PC-9 (cell line): ENCODE measurements at regions not wholly inside any gene's neighbourhood (a gene's known extent, or its start where the extent isn't known, plus 50 kb on each side); places are given as distances from the start of the nearest gene placed in this dataset.

Experiments used
- BruUV-seq: library from RNA; stranded (reverse); fragments of 400-500 nt; replicated peaks from 2 replicates; lab custom pipeline; 2021; lab: Mats Ljungman, UMichigan
- CTCF ChIA-PET: fragments of 300-600 bp; sonication (Branson Sonifier 250); formaldehyde crosslinking; loops from one replicate; lab custom pipeline; 2022; ENCODE audit warnings: antibody characterized with exemption; lab: Charles Lee
- POLR2A ChIA-PET: fragments of 300-600 bp; sonication (Branson Sonifier 250); formaldehyde crosslinking; loops from one replicate; lab custom pipeline; 2022; ENCODE audit warnings: antibody characterized with exemption; ENCODE audit not compliant: unreplicated experiment; lab: Charles Lee
- DNase-seq, 2 experiments: peaks; one replicate each; pipeline versions ENCODE4 v3.0.0 to v3.0.0-alpha.2; 2015 to 2022; ENCODE audit warnings: mixed read lengths in 1 of 2
- H2AFZ ChIP-seq: fragments of 200-600 bp; sonication (generic); 2 replicates; pipeline ENCODE4 v1.8.1; 2017; ENCODE audit warnings: antibody characterized with exemption
- H3F3A ChIP-seq: fragments of 200-600 bp; sonication (generic); 2 replicates; pipeline ENCODE4 v1.8.1; 2017; ENCODE audit warnings: antibody characterized with exemption, mild to moderate bottlenecking, low read depth; ENCODE audit not compliant: insufficient read depth
- H3K27ac ChIP-seq: fragments of 200-600 bp; sonication (generic); 2 replicates; pipeline ENCODE4 v1.6.1; 2016; ENCODE audit warnings: mixed run types
- H3K27me3 ChIP-seq: fragments of 200-600 bp; sonication (generic); 2 replicates; pipeline ENCODE4 v1.6.1; 2016; ENCODE audit warnings: low read depth, mixed run types; ENCODE audit not compliant: insufficient read depth
- H3K36me3 ChIP-seq: fragments of 200-600 bp; sonication (generic); 2 replicates; pipeline ENCODE4 v1.6.1; 2016; ENCODE audit warnings: low read depth, mixed run types
- H3K4me1 ChIP-seq: fragments of 200-600 bp; sonication (generic); replicated peaks from 2 replicates; pipeline ENCODE4 v1.6.1; 2016; ENCODE audit warnings: mixed run types; ENCODE audit not compliant: insufficient read depth
- H3K4me2 ChIP-seq: fragments of 200-600 bp; sonication (generic); 2 replicates; pipeline ENCODE4 v1.6.1; 2017; ENCODE audit warnings: mixed run types
- H3K4me3 ChIP-seq: fragments of 200-600 bp; sonication (generic); 2 replicates; pipeline ENCODE4 v1.6.1; 2016; ENCODE audit warnings: mixed run types
- H3K79me2 ChIP-seq: fragments of 200-600 bp; sonication (generic); 2 replicates; pipeline ENCODE4 v1.6.1; 2017; ENCODE audit warnings: low read depth, mixed run types
- H3K9me2 ChIP-seq: fragments of 200-600 bp; sonication (generic); 2 replicates; pipeline ENCODE4 v1.8.1; 2017; ENCODE audit warnings: mild to moderate bottlenecking; ENCODE audit not compliant: insufficient read depth
- H3K9me3 ChIP-seq: fragments of 200-600 bp; sonication (generic); 2 replicates; pipeline ENCODE4 v1.8.1; 2016; ENCODE audit warnings: low read depth; ENCODE audit not compliant: insufficient read depth
- H4K20me1 ChIP-seq: fragments of 200-600 bp; sonication (generic); 2 replicates; pipeline ENCODE4 v1.8.1; 2017; ENCODE audit not compliant: insufficient read depth
- CTCF ChIP-seq: fragments of 200-600 bp; sonication (generic); conservative IDR thresholded peaks from 2 replicates; pipeline ENCODE4 v1.6.1; 2017; ENCODE audit warnings: mixed run types, antibody characterized with exemption, mild to moderate bottlenecking, moderate library complexity
- EZH2 ChIP-seq: fragments of 200-600 bp; sonication (generic); IDR thresholded peaks from 2 replicates; pipeline ENCODE4 v1.8.0; 2017; ENCODE audit warnings: antibody characterized with exemption, low read depth
- intact Hi-C: fragments of 100-400 bp; cut with micrococcal nuclease; formaldehyde crosslinking; loops from one replicate; pipeline ENCODE4 v1.10.0; 2022; ENCODE audit not compliant: unreplicated experiment

GRCh38 chr6:71675386-71675785, 211.0 kb upstream of the RIMS1 start:
- Histone ChIP-seq H3K4me1 (no peaks in the 10 kb centered on the region), H3K27me3 (no peaks in the 10 kb centered on the region), H3K4me3 (no peak overlapping the region), H3K79me2 (no peaks in the 10 kb centered on the region), H3K27ac (no peak overlapping the region), H2AFZ (no peak overlapping the region), H3K9me3 (no peaks in the 10 kb centered on the region), H3K36me3 (no peaks in the 10 kb centered on the region), H3F3A (no peaks in the 10 kb centered on the region), H3K9me2 (no peaks in the 10 kb centered on the region), H3K4me2 (no peak overlapping the region), H4K20me1 (no peaks in the 10 kb centered on the region)
- CTCF ChIA-PET = no interaction called here
- intact Hi-C loops = no loop called here
- TF ChIP-seq CTCF (no peak), EZH2 (no peak)
- BruUV-seq = no TSS peak
- DNase-seq = no peak
- POLR2A ChIA-PET = no interaction called here

- Histone ChIP-seq H3K79me2 (no peaks in the 10 kb centered on the region), H3K9me3 (no peaks in the 10 kb centered on the region), H3K27me3 (no peaks in the 10 kb centered on the region), H3K9me2 (no peaks in the 10 kb centered on the region), H3F3A (no peaks in the 10 kb centered on the region), H3K4me1 (no peaks in the 10 kb centered on the region), H3K4me3 (no peak overlapping the region), H3K4me2 (no peak overlapping the region), H3K27ac (no peak overlapping the region), H4K20me1 (no peaks in the 10 kb centered on the region), H2AFZ (no peak overlapping the region), H3K36me3 (no peaks in the 10 kb centered on the region)
- ChIA-PET POLR2A (no interaction called here), CTCF (no interaction called here)
- no peak for DNase-seq
- no peak for TF ChIP-seq EZH2
- no peak for TF ChIP-seq CTCF
- intact Hi-C loops = no loop called here
- no TSS peak for BruUV-seq
These were observed 210.1 kb upstream of the RIMS1 start for GRCh38 chr6:71676298-71676697.

- Histone ChIP-seq H3K4me1 (no peaks in the 10 kb centered on the region), H3K27ac (no peak overlapping the region), H3K36me3 (no peaks in the 10 kb centered on the region), H3K9me3 (no peaks in the 10 kb centered on the region), H2AFZ (no peak overlapping the region), H3K9me2 (no peaks in the 10 kb centered on the region), H3K27me3 (no peaks in the 10 kb centered on the region), H3K79me2 (no peaks in the 10 kb centered on the region), H3K4me2 (no peak overlapping the region), H3F3A (no peaks in the 10 kb centered on the region), H4K20me1 (no peaks in the 10 kb centered on the region), H3K4me3 (no peak overlapping the region)
- no TSS peak for BruUV-seq
- TF ChIP-seq EZH2 = no peak
- TF ChIP-seq CTCF = no peak
- POLR2A ChIA-PET = no interaction called here
- no peak for DNase-seq
- CTCF ChIA-PET = interaction anchor here (0.5 kb wide), 1 partner anchor 634 kb away, joined by 3 read pairs; no protein-coding TSS in a partner anchor
- intact Hi-C loops = no loop called here
These were observed 208.3 kb upstream of the RIMS1 start for GRCh38 chr6:71678091-71678490.
